ENCODE measurements at regions not wholly inside any gene's neighbourhood (a gene's known extent, or its start where the extent isn't known, plus 50 kb on each side); places are given as distances from the start of the nearest gene placed in this dataset.
"Not testable (repeated sequence)": the region's sequence is repeated elsewhere in the genome, so short reads cannot be mapped to it uniquely, and the experiment has no call there.

DNA sequence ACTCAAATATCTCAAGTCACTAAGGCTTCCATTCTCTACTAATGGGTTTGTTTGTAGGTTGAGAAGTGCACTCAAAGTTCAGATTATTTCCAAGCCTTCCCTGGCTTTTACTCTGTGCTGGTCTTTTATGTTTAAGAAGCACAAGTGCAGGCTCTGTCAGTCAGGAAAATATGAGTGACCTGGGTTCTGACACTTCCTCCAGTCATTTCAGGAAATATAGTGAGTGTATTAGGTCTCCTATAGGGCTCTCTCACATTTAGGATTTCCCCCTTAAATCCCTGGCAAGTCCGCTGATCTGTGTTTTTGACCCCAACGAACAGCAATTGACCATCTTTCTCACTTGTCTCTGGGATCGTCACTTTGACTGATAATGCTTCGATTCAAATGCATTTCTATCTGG is 210.2 kb downstream of the ARPP21 start:
- no peak for DNase-seq (ENCODE audit: low read depth, low spot score)
- H3K27ac ChIP-seq = no peak overlapping the region

DNA sequence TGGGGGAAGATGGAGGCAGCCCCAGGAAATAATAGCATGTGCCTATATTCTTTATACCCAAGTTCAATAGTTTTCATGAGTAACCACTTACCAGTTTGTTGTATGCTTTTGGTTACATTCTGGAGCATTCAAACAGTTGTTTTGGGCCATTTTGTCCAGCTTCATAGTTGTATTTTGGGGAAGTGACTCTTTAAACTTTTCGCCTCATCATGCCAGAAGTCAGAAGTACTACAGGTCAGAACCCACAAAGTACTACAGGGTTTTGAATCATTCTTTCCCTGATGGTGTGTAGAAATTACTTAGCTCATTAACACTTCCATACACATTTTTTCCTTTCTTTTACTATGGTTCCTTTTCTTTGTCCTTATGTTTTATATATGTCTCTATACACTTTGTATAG is 210.6 kb downstream of the ARPP21 start:
- DNase-seq (ENCODE audit: low read depth, low spot score) = no peak
- no peak overlapping the region for H3K27ac ChIP-seq

DNA sequence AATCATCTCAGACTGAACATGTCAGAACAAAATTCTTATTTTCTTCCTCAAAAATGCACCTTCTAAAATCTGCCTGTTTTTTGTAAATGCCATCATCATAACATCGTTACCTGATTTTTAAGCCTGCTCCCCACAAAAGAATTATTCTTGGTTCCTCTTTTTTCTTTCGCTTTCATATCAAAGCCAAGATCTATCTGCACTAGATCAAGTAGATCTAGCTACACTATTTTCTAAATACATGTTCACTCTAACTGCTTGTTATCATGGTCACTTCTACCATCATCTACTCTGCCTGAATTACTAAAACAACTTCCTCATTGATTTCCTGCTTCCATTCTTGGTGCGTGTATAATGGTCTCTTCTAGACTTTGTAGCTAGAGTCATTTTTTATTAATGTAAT is 217.7 kb downstream of the ARPP21 start:
- no peak overlapping the region for H3K27ac ChIP-seq
- no peak for DNase-seq (ENCODE audit: low read depth, low spot score)

DNA sequence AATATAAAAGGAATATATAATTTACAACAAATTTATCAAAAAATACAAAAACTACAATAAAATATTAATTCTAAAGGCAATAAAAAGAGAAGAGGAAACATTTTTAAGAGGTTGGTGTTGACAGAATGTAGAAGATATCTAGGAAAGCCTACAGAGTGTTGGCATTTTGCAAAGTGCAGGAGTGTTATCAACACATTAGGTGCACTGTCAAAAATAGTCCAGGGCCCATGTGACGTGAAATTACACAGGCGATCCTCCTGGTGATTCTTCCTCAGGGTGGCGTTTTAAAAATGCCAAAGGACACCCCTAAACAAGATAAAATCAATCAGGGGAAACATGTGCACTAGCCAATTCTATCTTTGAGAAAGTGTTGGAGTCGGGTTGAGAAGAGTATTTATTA is 222.7 kb downstream of the ARPP21 start:
- DNase-seq (ENCODE audit: low read depth, low spot score) = no peak
- H3K27ac ChIP-seq = no peak overlapping the region

DNA sequence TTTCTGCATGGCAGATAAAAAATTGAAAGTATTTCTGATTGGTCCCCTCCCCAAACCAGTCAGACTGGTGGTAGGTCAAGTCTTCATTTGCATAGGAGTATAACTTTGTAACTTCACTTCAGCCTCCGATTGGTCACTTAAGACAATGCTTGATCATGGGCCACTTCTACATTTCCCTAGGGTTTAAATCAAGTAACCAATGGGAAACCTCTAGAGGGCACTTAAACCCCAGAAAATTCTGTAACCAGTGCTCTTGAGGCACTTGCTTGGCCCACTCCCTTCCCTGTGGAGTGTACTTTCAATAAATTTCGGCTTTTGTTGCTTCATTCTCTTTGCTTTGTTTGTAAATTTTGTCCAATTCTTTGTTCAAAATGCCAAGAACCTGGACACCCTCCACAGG is 225.5 kb downstream of the ARPP21 start:
- DNase-seq (ENCODE audit: low read depth, low spot score) = no peak
- no peak overlapping the region for H3K27ac ChIP-seq

DNA sequence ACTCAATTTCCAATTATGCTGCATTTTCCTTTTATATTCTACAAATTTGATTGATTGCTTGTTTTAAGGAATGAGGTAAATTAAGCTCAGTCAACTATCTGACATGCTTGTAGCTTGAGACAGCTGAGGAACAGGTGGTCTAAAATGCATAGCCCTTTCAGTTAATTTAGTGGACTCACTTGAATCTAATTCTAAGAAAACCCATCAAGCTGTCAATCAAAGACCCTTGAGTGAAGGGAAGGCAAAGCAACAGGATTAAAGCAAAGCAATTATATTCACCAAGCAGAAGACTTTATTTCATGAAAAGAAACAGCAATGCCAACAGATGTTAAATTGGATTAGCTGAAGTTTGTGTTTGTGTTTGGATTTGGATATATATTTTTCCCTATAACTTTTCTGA is 228.5 kb downstream of the ARPP21 start:
- H3K27ac ChIP-seq = no peak overlapping the region
- DNase-seq (ENCODE audit: low read depth, low spot score) = no peak

DNA sequence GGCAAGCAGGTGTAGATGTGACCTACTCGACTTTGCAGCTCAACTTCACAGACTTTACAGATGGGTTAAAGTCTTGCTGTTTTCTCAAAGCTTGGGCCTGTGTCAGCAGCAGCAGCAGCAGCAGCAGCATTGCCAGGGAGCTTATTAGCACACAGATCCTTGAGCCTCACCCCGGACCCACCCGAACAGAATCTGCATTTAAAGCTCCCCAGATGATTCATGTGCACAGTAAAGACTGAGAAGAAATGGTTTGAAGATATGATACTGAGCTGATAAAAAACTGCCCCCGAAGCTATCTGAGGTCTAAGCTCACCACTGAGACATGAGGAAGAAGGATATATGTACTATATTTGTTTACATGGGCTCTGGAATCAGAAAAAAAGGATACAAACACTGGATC is 231.7 kb downstream of the ARPP21 start:
- DNase-seq (ENCODE audit: low read depth, low spot score) = no peak
- no peak overlapping the region for H3K27ac ChIP-seq

DNA sequence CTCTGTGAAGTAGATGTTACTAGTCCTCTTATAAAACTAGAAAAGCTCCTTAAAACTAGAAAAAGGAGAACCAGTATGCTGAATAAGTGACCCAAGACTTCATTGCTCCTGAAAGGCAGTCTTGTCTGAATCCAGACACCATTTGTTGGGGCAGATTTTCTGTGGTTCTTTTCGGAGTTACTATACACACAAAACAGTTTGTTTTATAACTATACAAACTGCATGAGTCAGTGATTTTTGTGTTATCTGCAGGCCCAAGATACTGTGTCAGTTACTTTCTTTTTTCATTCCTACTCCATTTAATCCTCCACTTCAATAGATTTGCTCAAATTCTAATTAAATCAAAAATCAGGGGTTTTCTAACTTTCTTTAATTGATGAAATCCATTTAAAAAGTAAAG is 244.6 kb downstream of the ARPP21 start:
- H3K27ac ChIP-seq = no peak overlapping the region
- no peak for DNase-seq (ENCODE audit: low read depth, low spot score)

DNA sequence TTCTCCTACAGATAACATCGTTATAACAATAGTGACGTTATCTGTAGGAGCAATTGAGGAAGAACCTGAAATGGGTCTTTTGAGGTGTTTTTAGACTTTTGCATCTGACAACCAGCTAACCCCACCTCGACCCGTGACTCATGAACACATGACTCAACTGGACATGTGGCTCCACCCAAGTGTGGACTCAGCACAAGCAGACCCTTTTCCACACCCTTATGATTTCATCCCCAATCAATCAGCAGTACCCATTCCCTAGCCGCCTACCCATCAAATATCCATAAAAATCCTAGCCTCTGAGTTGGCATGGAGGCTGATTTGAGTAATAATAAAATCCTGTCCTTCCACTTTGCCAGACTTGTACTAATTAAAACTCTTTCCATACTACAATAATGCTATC is 255.4 kb downstream of the ARPP21 start:
- no peak overlapping the region for H3K27ac ChIP-seq
- DNase-seq (ENCODE audit: low read depth, low spot score) = no peak

DNA sequence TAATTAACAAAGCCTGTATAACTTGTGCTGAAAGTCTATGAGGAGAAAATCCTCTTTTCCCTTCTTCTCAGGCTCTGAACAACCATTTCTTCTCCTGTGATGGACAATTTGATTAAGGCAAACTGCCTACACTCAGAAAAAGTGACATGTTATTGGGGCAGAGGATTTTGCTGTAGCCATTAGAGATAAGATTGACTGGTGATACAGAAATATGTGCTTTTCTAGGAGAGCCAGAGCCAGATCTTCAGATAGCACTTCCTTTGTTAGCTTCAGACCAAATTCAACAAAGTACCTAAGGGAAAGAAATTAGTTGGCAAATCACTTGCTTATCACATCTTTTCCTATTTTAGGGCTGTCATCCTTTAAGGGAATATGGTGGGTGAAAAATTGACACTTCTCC is 259.9 kb downstream of the ARPP21 start:
- no peak for DNase-seq (ENCODE audit: low read depth, low spot score)
- H3K27ac ChIP-seq = no peak overlapping the region

DNA sequence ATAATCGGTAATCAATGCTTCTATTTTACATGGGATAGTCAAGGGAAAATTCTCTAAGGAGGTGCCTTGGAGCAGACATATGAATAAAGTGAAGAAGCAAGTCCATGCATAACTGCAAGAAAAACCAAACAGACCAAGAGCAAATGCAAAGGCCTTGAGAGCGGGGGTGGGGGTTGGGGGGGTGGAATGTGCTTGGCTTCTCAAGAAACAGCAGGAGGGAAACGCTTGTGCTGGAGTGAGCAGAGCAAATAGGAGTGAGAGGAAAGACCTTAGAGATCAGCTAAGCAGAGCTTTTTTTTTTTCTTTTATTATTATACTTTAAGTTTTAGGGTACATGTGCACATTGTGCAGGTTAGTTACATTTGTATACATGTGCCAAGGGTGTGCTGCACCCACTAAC is 260.8 kb downstream of the ARPP21 start:
- H3K27ac ChIP-seq = no peak overlapping the region
- no peak for DNase-seq (ENCODE audit: low read depth, low spot score)

DNA sequence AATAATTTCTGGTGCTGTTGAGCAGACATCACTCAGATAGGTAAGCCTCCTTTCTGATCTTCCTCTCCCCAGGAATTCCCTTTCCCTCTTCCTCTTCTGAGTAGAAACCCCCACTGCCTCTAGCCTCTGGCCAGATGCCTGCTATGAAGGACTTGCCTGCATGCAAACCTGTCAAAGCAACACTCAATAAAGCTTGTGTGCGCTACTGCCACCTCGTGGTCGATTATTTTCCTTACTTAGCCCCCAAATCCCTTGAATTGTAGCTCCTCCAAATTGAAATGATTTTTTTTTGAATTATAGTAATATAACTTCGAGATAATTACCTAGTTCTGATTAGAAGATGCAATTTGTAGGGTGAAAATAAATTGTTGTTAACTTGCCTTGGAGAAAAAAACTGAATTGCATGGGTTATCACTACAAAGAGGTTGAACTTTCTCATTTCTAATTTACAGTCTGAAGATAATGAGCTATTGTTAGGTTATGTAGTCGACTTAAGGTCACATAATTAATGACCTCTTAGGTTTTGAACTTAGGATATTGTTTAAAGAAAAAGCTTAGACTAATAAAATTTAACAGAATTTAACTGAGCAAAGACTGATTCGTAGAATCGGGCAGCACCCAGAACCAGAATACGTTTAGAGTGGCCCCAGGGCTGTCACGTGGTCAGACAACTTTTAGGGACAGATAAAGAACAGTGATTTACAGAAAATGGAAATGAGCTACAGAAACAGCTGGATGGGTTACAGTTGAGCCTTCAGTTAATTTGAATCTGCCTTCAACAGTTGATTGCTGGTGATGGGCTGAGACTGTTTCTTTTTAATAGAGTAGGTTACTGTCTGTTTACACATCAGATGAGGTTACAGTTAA is 269.3 kb downstream of the ARPP21 start:
- no peak for DNase-seq (ENCODE audit: low read depth, low spot score)
- no peak overlapping the region for H3K27ac ChIP-seq

DNA sequence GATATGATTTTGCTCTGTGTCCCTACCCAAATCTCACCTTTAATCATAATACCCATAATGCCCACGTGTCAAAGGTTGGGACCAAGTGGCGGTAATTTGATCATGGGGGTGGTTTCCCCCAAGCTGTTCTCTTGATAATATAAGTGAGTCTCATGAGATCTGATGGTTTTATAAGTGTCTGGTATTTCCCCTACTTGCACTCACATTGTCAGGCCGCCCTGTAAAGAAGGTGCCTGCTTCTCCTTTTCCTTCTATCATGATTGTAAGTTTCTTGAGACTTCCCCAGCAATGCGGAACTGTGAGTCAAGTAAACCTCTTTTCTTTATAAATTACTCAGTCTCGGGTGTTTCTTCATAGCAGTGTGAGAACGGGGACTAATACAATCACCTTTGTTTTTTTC is 279.8 kb downstream of the ARPP21 start:
- no peak overlapping the region for H3K27ac ChIP-seq
- no peak for DNase-seq (ENCODE audit: low read depth, low spot score)

DNA sequence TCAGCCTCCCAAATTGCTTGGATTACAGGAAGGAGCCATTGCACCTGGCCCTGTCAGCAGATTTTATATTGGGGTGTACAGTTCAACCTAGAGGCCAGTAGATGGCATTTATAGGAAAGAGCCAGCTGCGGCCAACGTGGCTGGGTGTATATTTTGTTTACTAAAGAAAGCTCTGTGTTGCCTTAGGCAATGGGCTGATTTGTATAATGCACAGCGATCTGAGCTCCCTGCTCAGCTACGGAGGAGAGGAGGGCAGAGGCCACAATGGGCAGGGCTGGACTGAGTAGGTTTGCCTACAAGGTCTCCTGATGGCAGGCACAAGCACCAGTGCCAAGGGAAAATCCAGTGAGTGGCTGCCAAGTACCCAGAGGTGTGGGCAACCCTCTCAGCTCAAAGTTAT is 282.4 kb downstream of the ARPP21 start:
- H3K27ac ChIP-seq = no peak overlapping the region
- no peak for DNase-seq (ENCODE audit: low read depth, low spot score)

DNA sequence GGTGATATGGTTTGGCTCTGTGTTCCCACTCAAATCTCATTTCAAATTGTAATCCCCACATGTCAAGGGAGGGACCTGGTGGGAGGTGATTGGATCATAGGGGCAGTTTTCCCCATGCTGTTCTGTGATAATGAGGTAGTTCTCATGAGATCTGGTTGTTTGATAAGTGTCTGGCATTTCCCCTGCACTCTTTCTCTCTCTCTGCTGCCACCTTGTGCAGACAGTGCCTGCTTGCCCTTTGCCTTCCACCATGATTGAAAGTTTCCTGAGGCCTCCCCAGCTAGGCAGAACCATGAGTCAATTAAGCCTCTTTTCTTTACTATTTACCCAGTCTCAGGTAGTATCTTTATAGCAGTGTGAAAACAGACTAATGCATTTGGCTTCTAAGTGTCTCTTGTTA is 284.7 kb downstream of the ARPP21 start:
- H3K27ac ChIP-seq; DNase-seq (ENCODE audit: low read depth, low spot score): not testable (repeated sequence)

DNA sequence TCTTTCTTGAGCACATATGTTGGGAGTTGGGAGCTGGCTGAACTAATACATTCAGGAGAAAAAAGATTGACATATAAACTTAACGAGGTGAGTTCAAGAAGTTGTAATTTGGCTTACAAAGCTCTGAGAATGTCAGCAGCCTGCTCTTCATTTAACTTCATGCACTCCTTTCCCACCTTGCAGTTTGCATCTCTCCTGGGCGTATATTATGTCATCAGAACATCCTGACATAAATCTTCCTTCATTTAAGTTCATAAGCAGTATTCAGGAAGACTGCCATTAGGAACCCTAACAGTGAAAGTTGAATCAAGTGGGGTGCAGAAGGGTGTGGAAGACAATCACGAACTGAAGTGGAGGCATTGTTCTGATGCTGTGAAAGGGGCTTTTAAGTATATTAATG is 288.1 kb downstream of the ARPP21 start:
- no peak for DNase-seq (ENCODE audit: low read depth, low spot score)

DNA sequence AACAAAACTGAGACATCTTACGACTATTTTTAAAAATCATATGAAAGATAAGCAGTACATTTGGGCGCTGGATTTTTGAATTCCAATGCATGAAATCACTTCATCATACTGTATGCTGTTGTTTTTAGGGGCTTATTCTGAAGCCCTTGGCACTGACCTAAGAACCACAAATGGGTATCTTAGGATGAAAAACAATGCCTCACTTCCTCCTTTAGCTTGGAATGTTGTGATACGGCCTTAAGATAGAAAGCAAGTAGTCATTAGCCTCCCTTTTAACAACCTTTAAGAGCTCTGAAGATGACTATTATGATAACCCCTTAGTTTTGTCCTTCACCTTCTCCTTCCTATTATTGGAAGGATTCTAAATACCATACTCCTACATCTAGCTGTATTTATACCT is 289.8 kb downstream of the ARPP21 start:
- H3K27ac ChIP-seq = no peak overlapping the region
- DNase-seq (ENCODE audit: low read depth, low spot score) = no peak

More for the DNA sequence above, 288.1 kb downstream of the ARPP21 start:
- H3K27ac ChIP-seq = no peak overlapping the region

DNA sequence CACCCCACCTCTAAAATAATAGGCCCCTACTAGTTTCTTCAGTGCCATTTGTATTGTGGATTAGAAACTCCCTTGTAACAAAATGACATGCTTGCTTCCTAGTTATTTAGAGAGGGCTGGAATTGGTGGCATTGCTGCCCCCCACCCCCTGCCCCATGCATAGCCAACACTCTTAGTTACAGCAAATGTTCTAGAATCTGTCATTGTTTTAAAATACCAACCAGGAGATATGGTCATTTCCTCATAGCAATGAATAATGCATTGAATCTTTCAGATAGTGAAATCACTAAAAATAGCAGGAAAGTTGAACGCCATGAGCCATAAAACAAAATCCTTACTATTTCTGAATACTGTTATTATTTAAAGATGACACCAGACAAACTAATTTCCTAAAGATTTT is 292.5 kb downstream of the ARPP21 start:
- no peak for DNase-seq (ENCODE audit: low read depth, low spot score)
- no peak overlapping the region for H3K27ac ChIP-seq

DNA sequence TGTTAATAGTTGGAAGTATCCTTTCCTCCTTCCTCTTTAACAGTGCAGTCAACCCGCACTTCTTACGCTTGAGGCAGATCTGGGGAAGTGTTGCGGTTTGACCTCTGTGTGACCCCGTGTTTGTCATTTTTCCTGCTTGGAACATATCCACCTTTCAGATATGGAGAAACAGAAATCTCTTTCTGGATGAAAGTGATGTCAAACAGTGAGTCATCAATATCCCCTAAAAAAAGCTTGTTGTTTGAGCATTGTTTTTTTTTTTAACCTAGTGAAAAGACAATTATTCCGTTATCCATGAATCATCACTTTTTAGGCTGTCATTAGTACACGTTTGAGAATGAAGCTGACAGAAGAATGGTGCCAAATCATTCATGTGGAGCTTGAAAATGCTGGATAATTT is 293.7 kb downstream of the ARPP21 start:
- no peak overlapping the region for H3K27ac ChIP-seq
- peak; percentile 56 for DNase-seq (ENCODE audit: low read depth, low spot score)

DNA sequence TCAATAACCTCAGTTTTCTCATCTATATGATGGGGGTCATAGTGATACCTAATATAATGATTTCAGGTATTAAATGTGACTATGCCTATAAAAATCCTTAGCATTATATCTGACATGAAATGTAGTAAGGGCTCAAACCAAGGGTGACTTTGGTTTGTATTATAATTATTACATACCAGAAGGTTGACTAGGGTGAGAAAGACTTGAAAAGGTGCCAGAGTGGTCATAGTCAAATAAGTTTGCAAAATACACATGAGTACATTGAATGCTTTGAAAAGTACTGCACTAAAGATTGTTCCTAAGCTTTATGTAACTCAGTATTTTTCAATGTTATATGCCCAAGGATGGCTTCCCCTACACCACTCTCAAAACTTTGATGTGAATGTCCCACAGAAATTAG is 297.2 kb downstream of the ARPP21 start:
- DNase-seq (ENCODE audit: low read depth, low spot score) = no peak

DNA sequence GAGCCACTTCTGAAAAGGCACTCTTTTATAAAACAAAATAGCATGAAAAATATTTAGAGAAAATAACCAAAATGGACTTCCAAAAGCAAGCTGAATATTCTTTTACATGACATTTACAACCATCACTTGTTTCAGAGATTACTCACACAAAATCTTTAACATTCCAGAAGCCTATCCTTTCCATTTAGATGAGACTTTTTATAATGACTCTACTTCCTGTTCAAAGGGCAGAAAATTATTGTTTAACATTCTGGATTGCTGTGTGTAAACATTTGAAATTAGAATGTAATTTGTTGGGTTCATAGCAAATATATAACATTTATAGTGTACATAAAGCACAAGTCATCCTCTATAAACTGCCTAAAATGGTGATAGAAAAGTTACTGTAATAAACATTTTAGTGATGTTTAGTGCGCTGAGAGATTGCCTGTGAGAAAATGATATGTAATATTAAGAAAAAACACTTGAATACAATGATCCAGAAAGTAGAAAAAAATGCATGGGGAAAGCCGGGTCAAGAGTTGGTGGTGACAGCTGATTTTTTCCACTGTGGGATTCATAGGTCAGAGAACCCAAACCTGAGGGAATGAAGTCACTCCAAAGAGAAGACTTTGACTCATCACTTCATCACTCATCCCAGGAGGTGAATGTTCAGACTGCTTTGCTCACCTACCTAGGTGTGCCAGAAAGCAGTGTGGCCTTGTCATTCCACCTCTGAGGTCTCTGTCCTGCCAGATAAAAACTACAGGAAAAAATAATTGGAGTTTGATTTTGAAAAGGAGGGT is 305.8 kb downstream of the ARPP21 start:
- DNase-seq (ENCODE audit: low read depth, low spot score) = peak; percentile 46
- H3K27ac ChIP-seq = peak overlapping the region; percentile 31

More for the DNA sequence above, 297.2 kb downstream of the ARPP21 start:
- H3K27ac ChIP-seq = no peak overlapping the region
